Body of pancreas (tissue), 4 donors: ENCODE measurements at regions not wholly inside any gene's neighbourhood (a gene's known extent, or its start where the extent isn't known, plus 50 kb on each side); places are given as distances from the start of the nearest gene placed in this dataset.

ENCODE experiments used
- POLR2A ChIP-seq, 3 donors: fragments of 450-650 bp; IDR thresholded peaks; one replicate each; pipeline ENCODE4 v1.6.1; 2016; ENCODE audit warnings: antibody characterized with exemption in 3 of 3, mild to moderate bottlenecking in 2 of 3
- TF ChIP-seq, protein P1 (sequence below), 7 experiments: fragments of 450-650 bp in 4 of 7; fragments of 200-600 bp in 3 of 7; sonication (generic) in 3 of 7; IDR thresholded peaks; one replicate each; pipeline ENCODE4 v1.5.1; 2016 to 2019; ENCODE audit warnings: antibody characterized with exemption in 7 of 7

DNA sequence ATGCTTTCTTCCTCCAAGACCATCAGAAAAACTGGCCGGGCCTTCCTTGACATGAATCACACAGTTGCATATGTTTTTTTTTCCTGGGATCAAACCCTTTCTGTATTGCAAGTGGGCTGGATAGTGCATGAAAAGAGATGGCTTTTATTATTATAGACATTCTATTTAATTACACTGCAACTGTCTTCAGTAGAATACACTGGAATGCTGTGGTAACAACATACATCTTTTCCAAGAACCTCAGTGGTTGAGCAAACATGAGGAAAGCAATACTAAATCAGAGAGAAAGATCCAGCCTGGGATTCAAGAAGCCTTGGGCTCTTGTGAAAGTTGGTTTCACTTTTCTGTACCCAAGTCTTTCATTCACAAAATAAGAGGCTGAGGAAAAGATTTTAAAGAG is 193.0 kb downstream of the DMAC1 start:
- TF ChIP-seq, protein P1, sequence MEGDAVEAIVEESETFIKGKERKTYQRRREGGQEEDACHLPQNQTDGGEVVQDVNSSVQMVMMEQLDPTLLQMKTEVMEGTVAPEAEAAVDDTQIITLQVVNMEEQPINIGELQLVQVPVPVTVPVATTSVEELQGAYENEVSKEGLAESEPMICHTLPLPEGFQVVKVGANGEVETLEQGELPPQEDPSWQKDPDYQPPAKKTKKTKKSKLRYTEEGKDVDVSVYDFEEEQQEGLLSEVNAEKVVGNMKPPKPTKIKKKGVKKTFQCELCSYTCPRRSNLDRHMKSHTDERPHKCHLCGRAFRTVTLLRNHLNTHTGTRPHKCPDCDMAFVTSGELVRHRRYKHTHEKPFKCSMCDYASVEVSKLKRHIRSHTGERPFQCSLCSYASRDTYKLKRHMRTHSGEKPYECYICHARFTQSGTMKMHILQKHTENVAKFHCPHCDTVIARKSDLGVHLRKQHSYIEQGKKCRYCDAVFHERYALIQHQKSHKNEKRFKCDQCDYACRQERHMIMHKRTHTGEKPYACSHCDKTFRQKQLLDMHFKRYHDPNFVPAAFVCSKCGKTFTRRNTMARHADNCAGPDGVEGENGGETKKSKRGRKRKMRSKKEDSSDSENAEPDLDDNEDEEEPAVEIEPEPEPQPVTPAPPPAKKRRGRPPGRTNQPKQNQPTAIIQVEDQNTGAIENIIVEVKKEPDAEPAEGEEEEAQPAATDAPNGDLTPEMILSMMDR (IDR thresholded peaks at IDR 0.05) = no peak
- TF ChIP-seq POLR2A (IDR thresholded peaks at IDR 0.05) = no peak
